Body of pancreas (tissue), 4 donors: ENCODE measurements at regions not wholly inside any gene's neighbourhood (a gene's known extent, or its start where the extent isn't known, plus 50 kb on each side); places are given as distances from the start of the nearest gene placed in this dataset.
A peak's percentile ranks its signal among the peaks of the same experiment; 100 is the strongest.
"Not testable (repeated sequence)": the region's sequence is repeated elsewhere in the genome, so short reads cannot be mapped to it uniquely, and the experiment has no call there.

Experiments used
- ATAC-seq: fragments of 150-250 bp; one replicate; pipeline ENCODE4 v1.9.1; 2016
- DNase-seq, 4 donors: peaks; one replicate each; pipeline ENCODE4 v3.0.0-alpha.2; 2019
- H3K27ac ChIP-seq, 4 donors: fragments of 200-600 bp; sonication (generic); 1 replicate in 3 of 4; 2 replicates in 1 of 4; pipeline versions ENCODE4 v1.5.1 to v1.6.1; 2016 to 2019; ENCODE audit warnings: mild to moderate bottlenecking in 1 of 4, mixed read lengths in 1 of 4, moderate library complexity in 1 of 4
- H3K27me3 ChIP-seq, 2 donors: fragments of 200-600 bp; sonication (generic); one replicate each; pipeline ENCODE4 v1.6.0; 2016; ENCODE audit warnings: mild to moderate bottlenecking in 1 of 2
- H3K36me3 ChIP-seq, 2 donors: fragments of 200-600 bp; sonication (generic); replicated peaks in 1 of 2; 2 replicates each; pipeline ENCODE4 v1.5.1; 2016; ENCODE audit warnings: low read depth in 2 of 2; ENCODE audit not compliant: insufficient read depth in 1 of 2
- H3K4me1 ChIP-seq: fragments of 200-600 bp; sonication (generic); one replicate; pipeline ENCODE4 v1.6.0; 2016
- H3K4me3 ChIP-seq, 2 donors: fragments of 200-600 bp; sonication (generic); 1 replicate in 1 of 2; 2 replicates in 1 of 2; pipeline ENCODE4 v1.5.1; 2016 to 2019
- H3K9me3 ChIP-seq, 3 donors: fragments of 200-600 bp; sonication (generic); 1 replicate in 2 of 3; 2 replicates in 1 of 3; pipeline ENCODE4 v1.5.1; 2016
- WGBS, 2 donors: methylation state at CpG; one replicate each; pipeline ENCODE4 v1.1.5; 2017; 5-methylcytosine and 5-hydroxymethylcytosine counted together
- intact Hi-C: fragments of 100-400 bp; cut with DNase I; formaldehyde crosslinking; loops from one replicate; pipeline ENCODE4 v1.15.1; 2023

DNA sequence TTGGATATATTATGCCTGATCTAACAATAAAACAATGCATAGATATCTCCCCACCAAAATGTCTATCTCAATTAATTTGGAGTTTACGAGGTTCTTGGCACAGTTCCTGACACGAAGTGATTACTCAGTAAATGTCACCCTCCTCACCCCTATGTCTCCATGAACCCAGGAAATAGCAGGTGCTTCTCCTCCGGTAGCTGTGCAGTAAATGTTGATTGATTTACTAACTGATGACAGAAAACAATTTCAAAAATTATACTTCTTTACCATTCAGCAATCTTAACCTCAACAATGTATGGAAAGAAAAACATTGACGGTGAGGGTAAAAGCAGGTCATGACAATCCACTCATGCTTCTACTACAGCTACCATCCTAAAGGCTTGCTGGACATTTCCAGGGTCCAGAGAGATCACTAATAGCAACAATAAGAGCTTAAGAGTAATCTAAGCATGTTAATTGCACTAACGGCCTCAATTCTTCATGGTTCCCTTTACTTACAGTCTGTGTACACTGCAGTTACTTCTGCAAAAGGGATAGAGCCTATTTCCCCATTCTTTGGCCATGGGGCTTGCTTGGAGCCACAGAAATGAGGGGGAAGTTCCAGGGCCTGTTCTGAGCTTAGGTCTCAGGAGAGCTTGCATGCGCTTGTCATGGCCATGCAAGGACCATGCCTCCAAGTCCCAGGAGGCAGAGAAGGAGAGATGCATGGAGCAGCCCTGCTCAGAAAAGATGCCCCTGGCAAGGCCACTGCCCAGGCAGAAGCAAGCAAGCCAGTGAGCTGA is 222.6 kb downstream of the ATP6V0E2 start:
- H3K27me3 ChIP-seq, H3K4me1 ChIP-seq, H3K27ac ChIP-seq, H3K9me3 ChIP-seq, H3K36me3 ChIP-seq, ATAC-seq, intact Hi-C loops, H3K4me3 ChIP-seq: not testable (repeated sequence)
- peak in 1 of 4 donors; percentile 10 for DNase-seq
- 58 to 69% methylated on average over 6 of the region's 6 CpGs for WGBS, 2 donors

DNA sequence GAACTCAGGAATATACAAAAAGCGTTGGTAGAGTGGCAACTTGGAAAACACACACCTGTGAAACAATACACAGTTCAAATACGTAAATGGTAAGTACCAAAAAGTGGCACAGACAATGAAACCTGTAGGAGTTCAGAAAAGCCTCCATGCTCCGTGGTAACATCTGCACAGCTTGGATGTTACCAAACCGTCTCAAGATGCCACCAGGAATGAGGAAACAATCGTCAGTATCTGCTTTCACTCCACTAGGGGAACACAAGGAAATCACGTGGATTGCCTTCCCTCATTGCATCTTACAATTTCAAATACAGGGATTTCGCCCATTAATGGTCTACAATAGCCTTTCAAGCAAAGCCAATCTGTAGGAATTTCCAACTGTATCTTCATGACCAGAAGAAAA is 224.6 kb upstream of the LRRC61 start:
- intact Hi-C loops, H3K27ac ChIP-seq, H3K4me1 ChIP-seq, H3K27me3 ChIP-seq, ATAC-seq, H3K9me3 ChIP-seq, H3K4me3 ChIP-seq, H3K36me3 ChIP-seq, DNase-seq: not testable (repeated sequence)
- 75 to 83% methylated on average over 6 to 7 of the region's 7 CpGs for WGBS, 2 donors

DNA sequence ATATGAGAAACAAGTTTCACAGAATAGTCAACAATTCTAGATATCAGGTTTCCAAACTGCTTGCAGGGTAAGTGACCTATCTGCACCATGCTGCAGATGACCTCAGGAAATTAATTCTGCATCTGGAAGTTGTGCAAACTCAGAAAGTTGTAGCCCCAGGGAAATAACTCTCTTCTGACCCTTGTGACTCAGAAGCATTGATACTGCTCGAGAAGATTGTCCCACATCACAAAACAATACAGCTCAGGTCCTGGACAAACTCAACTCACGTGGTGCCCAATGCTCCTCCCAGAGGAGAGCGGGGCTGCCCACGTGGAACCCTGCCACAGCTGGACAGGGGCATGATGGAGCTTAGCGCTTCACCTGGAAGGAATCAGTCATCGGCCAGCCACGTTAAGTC is 221.9 kb upstream of the LRRC61 start:
- H3K9me3 ChIP-seq, H3K36me3 ChIP-seq, H3K27me3 ChIP-seq, H3K4me3 ChIP-seq, H3K4me1 ChIP-seq, intact Hi-C loops, ATAC-seq, DNase-seq, H3K27ac ChIP-seq: not testable (repeated sequence)
- 85 to 100% methylated on average over 4 to 7 of the region's 7 CpGs for WGBS, 2 donors

DNA sequence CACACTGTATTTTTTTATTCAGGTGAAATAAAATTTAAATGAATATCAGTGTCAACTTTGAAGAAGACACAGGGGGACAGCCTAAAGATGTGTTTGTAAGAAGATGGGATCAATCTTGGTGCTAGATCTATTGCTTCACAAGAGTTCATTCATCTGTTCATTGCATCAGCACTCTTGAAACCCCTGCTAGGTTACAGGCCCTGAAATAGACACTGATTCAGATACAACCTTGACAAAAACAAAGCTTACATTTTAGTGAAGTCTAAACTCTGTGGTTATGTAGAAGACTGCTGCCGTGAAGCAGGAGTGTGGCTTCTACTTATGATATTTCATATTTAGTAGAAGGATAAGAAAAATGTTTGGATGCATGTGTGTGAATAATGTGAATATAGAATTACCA is 215.9 kb upstream of the LRRC61 start:
- H3K4me1 ChIP-seq, DNase-seq, H3K4me3 ChIP-seq, ATAC-seq, intact Hi-C loops, H3K36me3 ChIP-seq, H3K27me3 ChIP-seq, H3K27ac ChIP-seq, H3K9me3 ChIP-seq: not testable (repeated sequence)
- 95 to 100% methylated on average over 1 of the region's 1 CpG for WGBS, 2 donors

DNA sequence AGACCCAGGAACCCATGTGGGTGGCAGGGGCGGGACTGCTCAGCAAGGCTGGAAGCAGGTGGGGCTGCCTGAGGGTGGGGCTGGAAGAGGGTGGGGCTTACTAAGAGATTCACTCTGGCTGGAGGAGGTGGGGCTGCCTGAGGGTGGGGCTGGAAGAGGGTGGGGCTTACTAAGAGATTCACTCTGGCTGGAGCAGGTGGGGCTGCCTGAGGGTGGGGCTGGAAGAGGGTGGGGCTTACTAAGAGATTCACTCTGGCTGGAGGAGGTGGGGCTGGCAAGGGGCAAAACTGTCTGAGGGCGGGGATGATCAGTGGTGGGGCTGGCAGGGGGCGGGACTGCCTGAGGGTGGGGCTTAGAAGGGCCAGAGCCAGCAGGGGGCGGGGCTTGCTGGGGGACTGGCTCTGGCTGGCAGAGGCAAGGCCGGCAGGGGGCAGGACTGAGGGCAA is 212.8 kb upstream of the LRRC61 start:
- H3K27me3 ChIP-seq, H3K36me3 ChIP-seq, DNase-seq, ATAC-seq, H3K4me1 ChIP-seq, H3K4me3 ChIP-seq, H3K27ac ChIP-seq, intact Hi-C loops, H3K9me3 ChIP-seq: not testable (repeated sequence)
- WGBS, 2 donors, result 50% methylated on average over 1 of the region's 5 CpGs; no CpG with 5 or more reads in 1 of the 2 donors

DNA sequence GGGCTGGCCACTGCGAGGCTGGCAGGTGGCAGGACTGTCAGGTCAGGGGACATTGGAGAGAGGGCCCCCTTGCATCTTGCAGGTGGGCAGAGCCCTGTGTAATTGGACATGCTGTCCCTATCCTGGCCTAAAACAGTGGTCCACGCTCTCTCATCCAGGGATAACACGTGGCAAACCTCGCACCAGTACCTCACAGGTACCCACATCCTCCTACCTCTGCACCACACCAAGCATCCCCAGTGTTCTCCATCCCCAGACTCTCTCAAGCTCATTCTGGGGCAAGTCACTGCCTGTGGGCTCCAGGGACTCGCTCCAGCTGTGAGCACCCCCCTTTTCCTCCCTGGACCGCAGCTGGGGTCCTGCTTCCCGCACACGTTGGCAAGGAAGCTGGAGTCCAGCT is 212.3 kb upstream of the LRRC61 start:
- H3K9me3 ChIP-seq, ATAC-seq, H3K4me1 ChIP-seq, H3K36me3 ChIP-seq, DNase-seq, intact Hi-C loops, H3K27ac ChIP-seq, H3K27me3 ChIP-seq, H3K4me3 ChIP-seq: not testable (repeated sequence)
- 59 to 75% methylated on average over 4 of the region's 8 CpGs for WGBS, 2 donors

DNA sequence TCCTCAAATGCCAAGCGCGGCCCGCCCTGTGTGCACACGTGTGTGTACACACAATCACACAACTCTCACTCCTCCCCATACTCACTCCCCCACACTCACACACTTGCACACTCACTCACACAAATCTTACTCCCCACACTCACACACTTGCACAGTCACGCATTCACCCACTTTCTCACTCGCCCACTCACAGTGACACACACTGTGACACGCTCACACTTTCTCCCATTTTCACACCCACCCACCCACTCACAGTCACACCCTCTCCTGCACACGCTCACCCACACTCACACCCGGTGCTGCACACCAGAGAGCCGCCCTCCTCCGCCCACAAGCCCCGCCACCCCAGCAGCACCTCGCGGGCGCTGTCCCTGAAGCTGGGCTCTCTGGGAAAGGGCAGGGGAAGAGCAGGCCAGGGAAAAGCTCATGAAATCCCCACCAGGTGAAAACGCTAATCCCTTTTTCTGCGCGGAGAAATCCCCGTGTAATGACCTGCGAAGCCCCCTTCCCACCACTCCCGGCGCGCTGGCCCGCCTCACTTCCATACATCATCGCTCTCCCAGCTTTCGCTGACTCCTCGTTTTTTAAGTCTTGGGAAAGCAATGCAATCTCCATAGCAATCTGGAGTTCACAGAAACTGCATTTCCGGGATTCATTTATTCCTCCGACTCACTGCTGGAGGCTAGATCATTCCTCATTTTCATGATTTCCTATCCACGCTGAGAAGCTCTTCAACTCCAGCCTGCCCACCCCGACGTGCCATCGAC is 211.6 kb upstream of the LRRC61 start:
- H3K4me3 ChIP-seq, H3K9me3 ChIP-seq, H3K4me1 ChIP-seq, DNase-seq, H3K36me3 ChIP-seq, intact Hi-C loops, H3K27ac ChIP-seq, ATAC-seq, H3K27me3 ChIP-seq: not testable (repeated sequence)
- WGBS, 2 donors, result 80 to 85% methylated on average over 24 to 31 of the region's 33 CpGs

DNA sequence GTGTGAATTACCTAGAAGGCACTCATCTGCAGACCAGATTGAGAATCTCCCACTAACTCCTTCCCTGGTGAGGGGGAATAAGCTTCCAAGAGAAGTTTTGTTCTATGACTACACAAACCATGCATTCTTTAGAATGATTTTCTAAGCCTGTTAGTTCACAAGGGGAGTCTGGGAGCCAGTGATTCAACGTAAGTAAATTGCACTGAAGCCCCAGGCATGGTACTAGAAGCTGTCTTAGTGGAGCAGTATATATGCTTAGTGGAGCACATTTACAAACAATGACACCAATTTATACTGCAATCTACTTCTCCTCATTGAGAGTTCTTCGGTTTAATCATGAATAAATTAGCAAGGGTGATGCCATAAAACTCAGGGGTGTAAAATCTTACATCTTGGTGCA is 209.9 kb upstream of the LRRC61 start:
- WGBS, 2 donors, result 88 to 89% methylated on average over 2 of the region's 2 CpGs
- H3K36me3 ChIP-seq, H3K27ac ChIP-seq, H3K27me3 ChIP-seq, H3K9me3 ChIP-seq, H3K4me1 ChIP-seq, H3K4me3 ChIP-seq, ATAC-seq, intact Hi-C loops, DNase-seq: not testable (repeated sequence)

DNA sequence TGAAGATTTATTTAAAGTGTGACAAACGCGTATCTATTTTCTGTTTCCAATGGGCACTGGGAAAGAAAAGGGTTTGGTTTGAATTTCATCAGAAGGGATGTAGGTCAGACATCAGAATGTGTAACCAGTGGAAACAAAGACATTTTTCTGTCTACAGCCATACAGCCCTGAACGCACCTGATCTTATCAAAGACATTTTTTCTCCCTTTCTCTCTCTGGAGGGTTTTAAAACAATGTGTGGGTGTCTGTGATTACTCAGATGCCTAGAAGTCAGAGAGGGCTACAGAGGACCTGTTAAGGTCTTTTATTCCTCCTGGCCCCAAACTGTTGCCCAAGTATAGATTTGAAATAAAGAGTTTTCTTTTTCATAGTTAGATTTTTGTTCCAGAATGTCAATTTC is 208.6 kb upstream of the LRRC61 start:
- H3K4me1 ChIP-seq, intact Hi-C loops, ATAC-seq, H3K9me3 ChIP-seq, DNase-seq, H3K4me3 ChIP-seq, H3K27me3 ChIP-seq, H3K27ac ChIP-seq, H3K36me3 ChIP-seq: not testable (repeated sequence)
- 89 to 93% methylated on average over 3 of the region's 3 CpGs for WGBS, 2 donors

DNA sequence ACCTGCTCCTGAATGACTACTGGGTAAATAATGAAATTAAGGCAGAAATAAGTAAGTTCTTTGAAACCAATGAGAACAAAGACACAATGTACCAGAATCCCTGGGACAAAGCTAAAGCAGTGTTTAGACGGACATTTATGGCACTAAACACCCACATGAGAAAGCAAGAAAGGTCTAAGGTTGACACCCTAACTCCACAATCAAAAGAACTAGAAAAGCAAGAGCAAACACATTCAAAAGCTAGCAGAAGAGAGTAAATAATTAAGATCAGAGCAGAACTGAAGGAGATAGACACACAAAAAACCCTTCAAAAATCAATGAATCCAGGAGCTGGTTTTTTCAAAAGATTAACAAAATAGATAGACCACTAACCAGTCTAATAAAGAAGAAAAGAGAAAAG is 203.2 kb upstream of the LRRC61 start:
- H3K4me3 ChIP-seq, H3K27me3 ChIP-seq, ATAC-seq, H3K27ac ChIP-seq, H3K9me3 ChIP-seq, H3K36me3 ChIP-seq, intact Hi-C loops, H3K4me1 ChIP-seq, DNase-seq: not testable (repeated sequence)
- WGBS, 2 donors, result 64 to 86% methylated on average over 1 of the region's 1 CpG

DNA sequence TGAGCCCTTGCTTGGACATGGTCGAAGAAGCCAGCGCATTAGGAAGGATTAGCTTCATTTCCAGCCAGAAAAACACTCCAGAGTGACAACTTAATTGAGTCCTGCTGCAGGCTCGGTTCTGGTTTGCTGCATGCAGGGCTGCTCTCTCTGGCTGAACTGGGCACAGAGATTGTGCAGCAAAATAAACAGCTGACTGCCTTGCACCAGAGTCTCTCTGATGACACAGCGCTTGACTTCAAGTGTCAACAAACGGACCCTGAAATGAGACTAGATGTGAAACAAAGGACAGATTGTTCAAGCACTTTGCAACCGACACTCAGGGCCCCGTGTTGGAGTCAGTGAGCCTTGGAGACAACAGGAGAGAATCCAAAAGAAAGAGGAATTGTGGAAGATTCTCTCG is 197.3 kb upstream of the LRRC61 start:
- intact Hi-C loops, H3K4me1 ChIP-seq, H3K9me3 ChIP-seq, ATAC-seq, H3K36me3 ChIP-seq, H3K27me3 ChIP-seq, H3K4me3 ChIP-seq, H3K27ac ChIP-seq, DNase-seq: not testable (repeated sequence)
- WGBS, 2 donors, result 74 to 88% methylated on average over 8 of the region's 8 CpGs

DNA sequence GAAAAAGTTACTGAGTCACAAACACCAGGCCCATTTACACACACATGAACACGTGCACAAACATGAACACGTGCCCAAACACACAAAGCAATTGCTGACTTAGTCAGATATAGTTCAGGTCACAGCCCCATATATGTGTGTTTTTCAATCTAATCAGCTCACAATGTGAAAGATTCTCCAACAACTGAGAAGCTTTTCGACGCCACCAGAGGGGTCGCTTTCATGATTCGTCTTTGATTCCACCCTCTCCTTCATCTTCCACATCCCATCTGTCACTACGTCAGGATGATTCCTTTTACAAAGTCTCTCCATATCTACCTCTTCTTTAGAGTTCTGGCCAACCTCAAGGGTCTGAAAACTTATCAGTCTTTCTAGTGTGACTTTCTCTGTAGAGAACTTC is 188.7 kb upstream of the LRRC61 start:
- H3K4me3 ChIP-seq, H3K9me3 ChIP-seq, H3K4me1 ChIP-seq, H3K27me3 ChIP-seq, ATAC-seq, intact Hi-C loops, H3K36me3 ChIP-seq, DNase-seq, H3K27ac ChIP-seq: not testable (repeated sequence)
- WGBS, 2 donors, result 80 to 81% methylated on average over 7 of the region's 7 CpGs
